Keratinocyte (primary cell): ENCODE measurements at regions not wholly inside any gene's neighbourhood (a gene's known extent, or its start where the extent isn't known, plus 50 kb on each side); places are given as distances from the start of the nearest gene placed in this dataset.

Experiments used
- DNase-seq: peaks from one replicate; pipeline ENCODE4 v3.0.0-alpha.2; 2011; ENCODE audit warnings: low read depth, missing footprints, low spot score
- FAIRE-seq: peaks from 2 replicates; lab custom pipeline; 2011; peaks lifted over from hg19 to GRCh38; lab: Jason Lieb, UNC
- H2AFZ ChIP-seq: 2 replicates; pipeline ENCODE4 v1.6.0; 2012; ENCODE audit warnings: low read length, control low read depth, inconsistent platforms; ENCODE audit not compliant: control insufficient read depth
- H3K27ac ChIP-seq: 2 replicates; pipeline ENCODE4 v1.5.1; 2011; ENCODE audit warnings: low read length; ENCODE audit not compliant: control insufficient read depth, insufficient read depth
- H3K27me3 ChIP-seq: 3 replicates; pipeline ENCODE4 v1.6.0; 2011; ENCODE audit warnings: low read length; ENCODE audit not compliant: control insufficient read depth, insufficient read depth; ENCODE audit errors: extremely low read depth
- H3K36me3 ChIP-seq, 2 experiments: 2 replicates in 1 of 2; 3 replicates in 1 of 2; pipeline ENCODE4 v1.5.1; 2011; ENCODE audit warnings: low read length in 2 of 2, mild to moderate bottlenecking in 1 of 2; ENCODE audit not compliant: control insufficient read depth in 2 of 2, insufficient read depth in 2 of 2; ENCODE audit errors: extremely low read depth in 1 of 2
- H3K4me1 ChIP-seq: 3 replicates; pipeline ENCODE4 v1.5.1; 2011; ENCODE audit warnings: low read length; ENCODE audit not compliant: control insufficient read depth, insufficient read depth; ENCODE audit errors: extremely low read depth
- H3K4me2 ChIP-seq: 3 replicates; pipeline ENCODE4 v1.6.0; 2011; ENCODE audit warnings: low read depth, low read length; ENCODE audit not compliant: control insufficient read depth, insufficient read depth; ENCODE audit errors: extremely low read depth
- H3K4me3 ChIP-seq, 3 experiments: fragments of 200-600 bp in 1 of 3; sonication (generic) in 1 of 3; 2 replicates in 2 of 3; 3 replicates in 1 of 3; pipeline ENCODE4 v1.5.1; 2011 to 2016; ENCODE audit warnings: low read length in 3 of 3, mild to moderate bottlenecking in 3 of 3, control low read depth in 2 of 3, inconsistent platforms in 1 of 3, low read depth in 1 of 3, mixed read lengths in 1 of 3, mixed run types in 1 of 3, moderate library complexity in 1 of 3; ENCODE audit not compliant: control insufficient read depth in 2 of 3, insufficient read depth in 2 of 3; ENCODE audit errors: extremely low read depth in 1 of 3
- H3K79me2 ChIP-seq: 2 replicates; pipeline ENCODE4 v1.6.0; 2012; ENCODE audit warnings: low read length; ENCODE audit not compliant: control insufficient read depth, insufficient read depth
- H3K9ac ChIP-seq: 3 replicates; pipeline ENCODE4 v1.6.0; 2011; ENCODE audit warnings: low read length; ENCODE audit not compliant: control insufficient read depth, insufficient read depth; ENCODE audit errors: extremely low read depth
- H3K9me1 ChIP-seq: 3 replicates; pipeline ENCODE4 v1.6.0; 2011; ENCODE audit warnings: low read length; ENCODE audit not compliant: control insufficient read depth, insufficient read depth; ENCODE audit errors: extremely low read depth
- H3K9me3 ChIP-seq: 2 replicates; pipeline ENCODE4 v1.5.1; 2012; ENCODE audit warnings: low read depth, low read length; ENCODE audit not compliant: control insufficient read depth
- H4K20me1 ChIP-seq: 3 replicates; pipeline ENCODE4 v1.6.0; 2011; ENCODE audit warnings: low read length; ENCODE audit not compliant: control insufficient read depth, insufficient read depth; ENCODE audit errors: extremely low read depth
- CTCF ChIP-seq, 3 experiments: IDR thresholded peaks in 1 of 3; conservative IDR thresholded peaks in 1 of 3; optimal IDR thresholded peaks in 1 of 3; 2 replicates in 2 of 3; 3 replicates in 1 of 3; pipeline versions ENCODE3 to v1.5.1; 2011; ENCODE audit warnings: low read length in 3 of 3, mild to moderate bottlenecking in 3 of 3, moderate library complexity in 2 of 3, control low read depth in 1 of 3, inconsistent platforms in 1 of 3; ENCODE audit not compliant: insufficient read depth in 2 of 3; ENCODE audit errors: extremely low read depth in 1 of 3
- EZH2 ChIP-seq: IDR thresholded peaks from one replicate; pipeline ENCODE4 v1.6.1; 2012; ENCODE audit warnings: inconsistent platforms, mild to moderate bottlenecking, low read length, moderate library complexity
- dilution Hi-C: fragments of 300-500 bp; cut with MboI; formaldehyde crosslinking; loops from one replicate; pipeline ENCODE4 v1.7.0; 2020; ENCODE audit warnings: low sequenced_read_pairs; ENCODE audit not compliant: extremely low pct_ligation_motif_present

GRCh38 chr6:135675862-135676261 lies 175.6 kb upstream of the PDE7B start:
- Histone ChIP-seq H3K4me3 (no peak overlapping the region), H3K9me1 (no peaks in the 10 kb centered on the region), H3K79me2 (no peaks in the 10 kb centered on the region), H3K27me3 (no peaks in the 10 kb centered on the region), H4K20me1 (no peaks in the 10 kb centered on the region), H3K9ac (no peak overlapping the region), H3K4me2 (no peak overlapping the region), H3K36me3 (no peaks in the 10 kb centered on the region), H2AFZ (no peak overlapping the region), H3K27ac (no peak overlapping the region), H3K9me3 (no peaks in the 10 kb centered on the region), H3K4me1 (no peaks in the 10 kb centered on the region)
- dilution Hi-C loops: no loop called here
- DNase-seq (no peak), FAIRE-seq (no peak)
- TF ChIP-seq EZH2: no peak
- peak in 1 of 3 experiments; percentile 26 for TF ChIP-seq CTCF (optimal IDR thresholded peaks at IDR 0.05 in 1 of 3, IDR thresholded peaks at IDR 0.05 in 1 of 3, conservative IDR thresholded peaks at IDR 0.05 in 1 of 3; ENCODE audit: extremely low read depth in 1 of 3, insufficient read depth in 2 of 3, low read length in 3 of 3)

GRCh38 chr6:135680964-135681913 lies 170.3 kb upstream of the PDE7B start:
- no peak overlapping the region for H3K4me3 ChIP-seq
- no peaks in the 10 kb centered on the region for H3K27me3 ChIP-seq
- TF ChIP-seq EZH2 (no peak), CTCF (optimal IDR thresholded peaks at IDR 0.05 in 1 of 3, IDR thresholded peaks at IDR 0.05 in 1 of 3, conservative IDR thresholded peaks at IDR 0.05 in 1 of 3; ENCODE audit: extremely low read depth in 1 of 3, insufficient read depth in 2 of 3, low read length in 3 of 3) (no peak)
- H3K9ac ChIP-seq: no peak overlapping the region
- dilution Hi-C loops: no loop called here
- no peak for DNase-seq
- H3K9me3 ChIP-seq: no peaks in the 10 kb centered on the region
- H3K36me3 ChIP-seq: no peaks in the 10 kb centered on the region
- H2AFZ ChIP-seq: no peak overlapping the region
- H3K4me1 ChIP-seq: peaks cover under 1% of the 10 kb centered on the region
- no peaks in the 10 kb centered on the region for H3K79me2 ChIP-seq
- no peaks in the 10 kb centered on the region for H3K9me1 ChIP-seq
- no peak for FAIRE-seq
- no peak overlapping the region for H3K27ac ChIP-seq
- H3K4me2 ChIP-seq: no peak overlapping the region
- no peaks in the 10 kb centered on the region for H4K20me1 ChIP-seq
